ENCODE measurements at regions not wholly inside any gene's neighbourhood (a gene's known extent, or its start where the extent isn't known, plus 50 kb on each side); places are given as distances from the start of the nearest gene placed in this dataset.

- POLR2A ChIA-PET = no interaction called here
- intact Hi-C loops (cut with micrococcal nuclease; ENCODE audit: unreplicated experiment) = no loop called here
Measured at GRCh38 chr15:95296643-95297042, 1033.9 kb upstream of the NR2F2 start.

GRCh38 chr15:95298729-95299128, 1031.8 kb upstream of the NR2F2 start:
- in situ Hi-C loops (cut with HindIII; ENCODE audit: extremely low pct_ligation_motif_present, low pct_unique_long_range_greater_than_20kb) = no loop called here
- Histone ChIP-seq H4K20me1 (ENCODE audit: insufficient read depth, low read length) (no peaks in the 10 kb centered on the region), H3K27ac (ENCODE audit: extremely low read length, insufficient read depth, low read length) (no peak overlapping the region), H3K79me2 (ENCODE audit: insufficient read depth, low read length) (no peaks in the 10 kb centered on the region), H3K4me2 (ENCODE audit: low read depth, low read length) (no peak overlapping the region), H3K9me3 (ENCODE audit: low read length) (peaks cover 9% of the 10 kb centered on the region), H3K4me1 (ENCODE audit: insufficient read depth, low read length) (no peaks in the 10 kb centered on the region), H2AFZ (ENCODE audit: low read length) (no peak overlapping the region), H3K36me3 (replicated peaks in 1 of 2; ENCODE audit: control insufficient read depth in 1 of 2, insufficient read depth in 2 of 2, low read length in 2 of 2) (no peaks in the 10 kb centered on the region), H3K27me3 (ENCODE audit: control insufficient read depth in 1 of 2, insufficient read depth in 2 of 2, low read length in 2 of 2) (no peaks in the 10 kb centered on the region; a peak in 1 of 5 replicates), H3K9ac (ENCODE audit: insufficient read depth, low read depth, low read length) (no peak overlapping the region), H3K4me3 (replicated peaks in 1 of 3; ENCODE audit: insufficient read depth in 1 of 3, low read depth in 2 of 3, low read length in 3 of 3) (no peak overlapping the region)
- CTCF ChIA-PET (ENCODE audit: low intra/inter-chr PET ratio, low total read pairs) = no interaction called here
- BruUV-seq (replicated peaks) = no TSS peak
- ATAC-seq = no peak
- POLR2A ChIA-PET = no interaction called here
- DNase-seq (ENCODE audit: low spot score) = no peak
- no peak for FAIRE-seq
- intact Hi-C loops (cut with micrococcal nuclease; ENCODE audit: unreplicated experiment) = no loop called here
- TF ChIP-seq FOXK1 (CRISPR knock-in tag; IDR thresholded peaks at IDR 0.05; ENCODE audit: borderline replicate concordance, low read depth) (no peak), ZNF619 (CRISPR knock-in tag; IDR thresholded peaks at IDR 0.05) (no peak), ZNF354B (CRISPR knock-in tag; IDR thresholded peaks at IDR 0.05) (no peak), MNT (IDR thresholded peaks at IDR 0.05) (no peak), ZNF589 (CRISPR knock-in tag; conservative IDR thresholded peaks at IDR 0.05) (no peak), HOXA5 (CRISPR knock-in tag; IDR thresholded peaks at IDR 0.05) (no peak), ZBTB14 (CRISPR knock-in tag; IDR thresholded peaks at IDR 0.05) (no peak), ZNF543 (CRISPR knock-in tag; IDR thresholded peaks at IDR 0.05) (no peak)
- WGBS (ENCODE audit: low lambda C conversion rate) = 41% methylated on average over 4 of the region's 4 CpGs

More at GRCh38 chr15:95296643-95297042, 1033.9 kb upstream of the NR2F2 start:
- Histone ChIP-seq H3K9me3 (ENCODE audit: low read length) (peaks cover 9% of the 10 kb centered on the region), H3K36me3 (replicated peaks in 1 of 2; ENCODE audit: control insufficient read depth in 1 of 2, insufficient read depth in 2 of 2, low read length in 2 of 2) (no peaks in the 10 kb centered on the region), H3K9ac (ENCODE audit: insufficient read depth, low read depth, low read length) (no peak overlapping the region), H3K27ac (ENCODE audit: extremely low read length, insufficient read depth, low read length) (no peak overlapping the region), H4K20me1 (ENCODE audit: insufficient read depth, low read length) (no peaks in the 10 kb centered on the region), H3K4me2 (ENCODE audit: low read depth, low read length) (no peak overlapping the region), H3K27me3 (ENCODE audit: control insufficient read depth in 1 of 2, insufficient read depth in 2 of 2, low read length in 2 of 2) (no peaks in the 10 kb centered on the region; a peak in 1 of 5 replicates), H3K4me3 (replicated peaks in 1 of 3; ENCODE audit: insufficient read depth in 1 of 3, low read depth in 2 of 3, low read length in 3 of 3) (no peak overlapping the region), H2AFZ (ENCODE audit: low read length) (no peak overlapping the region), H3K79me2 (ENCODE audit: insufficient read depth, low read length) (no peaks in the 10 kb centered on the region), H3K4me1 (ENCODE audit: insufficient read depth, low read length) (no peaks in the 10 kb centered on the region)
- DNase-seq (ENCODE audit: low spot score) = no peak
- in situ Hi-C loops (cut with HindIII; ENCODE audit: extremely low pct_ligation_motif_present, low pct_unique_long_range_greater_than_20kb) = no loop called here
- CTCF ChIA-PET (ENCODE audit: low intra/inter-chr PET ratio, low total read pairs) = no interaction called here
- no peak for TF ChIP-seq WIZ (CRISPR knock-in tag; IDR thresholded peaks at IDR 0.05)
- no peak for TF ChIP-seq ZNF496 (CRISPR knock-in tag; IDR thresholded peaks at IDR 0.05; ENCODE audit: insufficient replicate concordance)
- no peak for ATAC-seq
- no peak for FAIRE-seq
- WGBS (ENCODE audit: low lambda C conversion rate) = 4% methylated on average over 4 of the region's 4 CpGs
- no TSS peak for BruUV-seq (replicated peaks)
